CD14-positive monocyte (primary cell): ENCODE measurements at regions not wholly inside any gene's neighbourhood (a gene's known extent, or its start where the extent isn't known, plus 50 kb on each side); places are given as distances from the start of the nearest gene placed in this dataset.

Experiments
- DNase-seq, 3 donors: peaks; one replicate each; pipeline ENCODE4 v3.0.0-alpha.2; 2011 to 2022
- H2AFZ ChIP-seq: 2 replicates; pipeline ENCODE4 v1.6.0; 2012; ENCODE audit warnings: mild to moderate bottlenecking, low read depth, low read length, inconsistent platforms; ENCODE audit not compliant: insufficient read depth, poor library complexity, severe bottlenecking
- H3K27ac ChIP-seq, 2 donors: 1 replicate in 1 of 2; 2 replicates in 1 of 2; pipeline ENCODE4 v1.5.1; 2012 to 2013; ENCODE audit warnings: low read length in 2 of 2, control low read depth in 1 of 2, inconsistent platforms in 1 of 2, low read depth in 1 of 2, mild to moderate bottlenecking in 1 of 2
- H3K27me3 ChIP-seq, 2 donors: one replicate each; pipeline versions ENCODE4 v1.6.0 to v1.6.1; 2011 to 2013; ENCODE audit warnings: low read length in 2 of 2; ENCODE audit not compliant: control insufficient read depth in 2 of 2, insufficient read depth in 2 of 2
- H3K36me3 ChIP-seq, 2 donors: replicated peaks in 1 of 2; 1 replicate in 1 of 2; 2 replicates in 1 of 2; pipeline versions ENCODE4 v1.5.1 to v1.6.1; 2012 to 2013; ENCODE audit warnings: low read length in 2 of 2, control low read depth in 1 of 2, inconsistent platforms in 1 of 2, mild to moderate bottlenecking in 1 of 2; ENCODE audit not compliant: insufficient read depth in 2 of 2, control insufficient read depth in 1 of 2
- H3K4me1 ChIP-seq, 2 donors: 1 replicate in 1 of 2; 2 replicates in 1 of 2; pipeline versions ENCODE4 v1.5.1 to v1.6.1; 2012 to 2013; ENCODE audit warnings: low read length in 2 of 2, control low read depth in 1 of 2, inconsistent platforms in 1 of 2, mild to moderate bottlenecking in 1 of 2, moderate library complexity in 1 of 2; ENCODE audit not compliant: insufficient read depth in 2 of 2, control insufficient read depth in 1 of 2
- H3K4me2 ChIP-seq: replicated peaks from 2 replicates; pipeline ENCODE3; 2012; ENCODE audit warnings: low read length, moderate library complexity, mild to moderate bottlenecking; ENCODE audit not compliant: poor library complexity, severe bottlenecking; ENCODE audit errors: extremely low read depth
- H3K4me3 ChIP-seq, 3 experiments: fragments of 200-600 bp in 1 of 3; sonication (generic) in 1 of 3; replicated peaks in 1 of 3; 1 replicate in 2 of 3; 2 replicates in 1 of 3; pipeline ENCODE4 v1.5.1; 2011 to 2013; ENCODE audit warnings: low read length in 3 of 3, mild to moderate bottlenecking in 3 of 3, control low read depth in 2 of 3, low read depth in 2 of 3, inconsistent platforms in 1 of 3, moderate library complexity in 1 of 3
- H3K79me2 ChIP-seq: 2 replicates; pipeline ENCODE4 v1.6.0; 2012; ENCODE audit warnings: mild to moderate bottlenecking, control low read depth, inconsistent platforms, low read length, moderate library complexity; ENCODE audit not compliant: insufficient read depth
- H3K9ac ChIP-seq: 2 replicates; pipeline ENCODE4 v1.6.0; 2017; ENCODE audit warnings: low read length, mild to moderate bottlenecking; ENCODE audit not compliant: insufficient read depth, poor library complexity, severe bottlenecking
- H3K9me3 ChIP-seq, 2 donors: replicated peaks in 1 of 2; 1 replicate in 1 of 2; 2 replicates in 1 of 2; pipeline versions ENCODE4 v1.5.1 to v1.6.1; 2012 to 2013; ENCODE audit warnings: low read length in 2 of 2, control low read depth in 1 of 2; ENCODE audit not compliant: control insufficient read depth in 1 of 2, insufficient read depth in 1 of 2
- H4K20me1 ChIP-seq: 2 replicates; pipeline ENCODE4 v1.6.0; 2012; ENCODE audit warnings: mild to moderate bottlenecking, low read length, control low read depth, moderate library complexity; ENCODE audit not compliant: insufficient read depth
- H3K27ac Mint-ChIP-seq, 7 donors: one replicate each; pipeline ENCODE4 v1.8.0; 2020; ENCODE audit warnings: mild to moderate bottlenecking in 7 of 7, mixed read lengths in 7 of 7, moderate library complexity in 6 of 7, inconsistent platforms in 2 of 7
- H3K27me3 Mint-ChIP-seq, 3 donors: one replicate each; pipeline ENCODE4 v1.8.0; 2021 to 2022; ENCODE audit warnings: low read depth in 3 of 3, mild to moderate bottlenecking in 3 of 3, mixed read lengths in 3 of 3, moderate library complexity in 3 of 3, inconsistent platforms in 1 of 3
- H3K36me3 Mint-ChIP-seq, 2 donors: one replicate each; pipeline ENCODE4 v1.8.0; 2020; ENCODE audit warnings: mixed read lengths in 2 of 2, inconsistent platforms in 1 of 2, mild to moderate bottlenecking in 1 of 2
- H3K4me1 Mint-ChIP-seq: one replicate; pipeline ENCODE4 v1.8.0; 2020; ENCODE audit warnings: mild to moderate bottlenecking, mixed read lengths
- H3K4me3 Mint-ChIP-seq, 2 donors: one replicate each; pipeline ENCODE4 v1.8.0; 2020; ENCODE audit warnings: mild to moderate bottlenecking in 2 of 2, mixed read lengths in 2 of 2, moderate library complexity in 1 of 2
- H3K9me3 Mint-ChIP-seq, 7 donors: one replicate each; pipeline ENCODE4 v1.8.0; 2020 to 2022; ENCODE audit warnings: mixed read lengths in 7 of 7, mild to moderate bottlenecking in 6 of 7, moderate library complexity in 6 of 7, inconsistent platforms in 2 of 7
- WGBS: methylation state at CpG from one replicate; pipeline ENCODE4 v1.1.5; 2013; ENCODE audit warnings: missing lambda C conversion rate; ENCODE audit not compliant: insufficient coverage; 5-methylcytosine and 5-hydroxymethylcytosine counted together
- intact Hi-C, 2 donors: fragments of 100-400 bp; cut with micrococcal nuclease; formaldehyde crosslinking; loops; one replicate each; pipeline versions ENCODE4 v1.15.0 to v1.15.1; 2023
- TF ChIP-seq, protein P1 (sequence below): fragments of 200-600 bp; IDR thresholded peaks from one replicate; pipeline ENCODE4 v1.8.0; 2022; ENCODE audit warnings: antibody characterized with exemption, mild to moderate bottlenecking

DNA sequence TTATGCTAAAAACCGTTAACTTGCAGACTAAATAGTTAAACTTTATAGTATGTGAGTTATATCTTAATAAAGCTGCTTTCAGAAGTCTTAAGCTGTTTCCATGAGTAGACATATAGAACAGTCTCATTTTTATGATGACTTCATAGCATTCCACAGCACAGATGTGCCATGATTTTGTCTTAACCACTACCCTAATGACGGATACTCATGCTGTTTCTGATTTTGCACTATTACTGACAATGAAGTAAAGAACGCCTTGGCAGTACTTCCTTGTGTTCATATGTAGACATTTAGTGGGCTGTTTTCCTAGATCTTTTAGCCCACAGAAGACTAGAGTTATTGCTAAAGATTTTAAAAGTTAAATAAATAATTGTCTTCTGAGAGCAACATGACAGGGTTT is 175.6 kb upstream of the RAB6C start:
- Mint-ChIP-seq H3K36me3 (no peaks in the 10 kb centered on the region), H3K27ac (no peak overlapping the region), H3K4me1 (peaks cover 3% of the 10 kb centered on the region), H3K27me3 (peaks cover 7 to 14% (median 9%) of the 10 kb centered on the region in 3 donors), H3K9me3 (no peaks in the 10 kb centered on the region), H3K4me3 (no peak overlapping the region)
- H3K9me3 ChIP-seq: no peaks in the 10 kb centered on the region
- H3K27me3 ChIP-seq: no peaks in the 10 kb centered on the region
- no peak overlapping the region for H2AFZ ChIP-seq
- no peak overlapping the region for H3K4me3 ChIP-seq
- no peak overlapping the region for H3K27ac ChIP-seq
- TF ChIP-seq, protein P1, sequence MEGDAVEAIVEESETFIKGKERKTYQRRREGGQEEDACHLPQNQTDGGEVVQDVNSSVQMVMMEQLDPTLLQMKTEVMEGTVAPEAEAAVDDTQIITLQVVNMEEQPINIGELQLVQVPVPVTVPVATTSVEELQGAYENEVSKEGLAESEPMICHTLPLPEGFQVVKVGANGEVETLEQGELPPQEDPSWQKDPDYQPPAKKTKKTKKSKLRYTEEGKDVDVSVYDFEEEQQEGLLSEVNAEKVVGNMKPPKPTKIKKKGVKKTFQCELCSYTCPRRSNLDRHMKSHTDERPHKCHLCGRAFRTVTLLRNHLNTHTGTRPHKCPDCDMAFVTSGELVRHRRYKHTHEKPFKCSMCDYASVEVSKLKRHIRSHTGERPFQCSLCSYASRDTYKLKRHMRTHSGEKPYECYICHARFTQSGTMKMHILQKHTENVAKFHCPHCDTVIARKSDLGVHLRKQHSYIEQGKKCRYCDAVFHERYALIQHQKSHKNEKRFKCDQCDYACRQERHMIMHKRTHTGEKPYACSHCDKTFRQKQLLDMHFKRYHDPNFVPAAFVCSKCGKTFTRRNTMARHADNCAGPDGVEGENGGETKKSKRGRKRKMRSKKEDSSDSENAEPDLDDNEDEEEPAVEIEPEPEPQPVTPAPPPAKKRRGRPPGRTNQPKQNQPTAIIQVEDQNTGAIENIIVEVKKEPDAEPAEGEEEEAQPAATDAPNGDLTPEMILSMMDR: no peak
- no peaks in the 10 kb centered on the region for H3K36me3 ChIP-seq
- H4K20me1 ChIP-seq: no peaks in the 10 kb centered on the region
- no peaks in the 10 kb centered on the region for H3K4me1 ChIP-seq
- no peak overlapping the region for H3K4me2 ChIP-seq
- no peak for DNase-seq
- WGBS: no CpG with 5 or more reads among the region's 3 CpGs
- intact Hi-C loops: no loop called here
- no peaks in the 10 kb centered on the region for H3K79me2 ChIP-seq
- no peak overlapping the region for H3K9ac ChIP-seq

DNA sequence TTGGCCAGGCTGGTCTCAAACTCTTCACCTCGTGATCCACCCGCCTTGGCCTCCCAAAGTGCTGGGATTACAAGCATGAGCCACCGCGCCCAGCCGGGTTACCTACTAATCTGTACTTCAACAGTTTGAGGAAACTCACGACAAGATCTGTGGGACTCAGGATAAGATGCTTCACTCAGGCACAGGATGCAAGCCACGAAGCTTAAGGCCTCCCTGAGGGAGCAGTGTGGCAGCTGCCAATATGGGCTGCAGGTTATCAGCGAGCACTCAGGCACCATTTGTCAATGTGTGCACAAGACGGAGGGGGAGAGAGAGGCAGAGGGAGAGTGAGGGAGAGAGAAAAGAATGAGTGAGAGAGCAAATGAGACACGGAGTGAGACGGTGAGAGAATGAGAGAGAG is 173.6 kb upstream of the RAB6C start:
- H3K27me3 ChIP-seq: peaks cover 5 to 9% of the 10 kb centered on the region in 2 donors
- Mint-ChIP-seq H3K4me1 (peaks cover 3% of the 10 kb centered on the region), H3K9me3 (no peaks in the 10 kb centered on the region), H3K4me3 (no peak overlapping the region), H3K36me3 (no peaks in the 10 kb centered on the region), H3K27ac (no peak overlapping the region), H3K27me3 (peaks cover 15 to 29% (median 20%) of the 10 kb centered on the region in 3 donors)
- DNase-seq: no peak
- TF ChIP-seq, protein P1: no peak
- no peaks in the 10 kb centered on the region for H3K79me2 ChIP-seq
- H3K4me1 ChIP-seq: no peaks in the 10 kb centered on the region
- H3K36me3 ChIP-seq: no peaks in the 10 kb centered on the region
- WGBS: 95% methylated on average over 11 of the region's 11 CpGs
- H3K27ac ChIP-seq: no peak overlapping the region
- no peak overlapping the region for H3K4me3 ChIP-seq
- no peak overlapping the region for H3K4me2 ChIP-seq
- intact Hi-C loops: no loop called here
- H3K9me3 ChIP-seq: no peaks in the 10 kb centered on the region
- H2AFZ ChIP-seq: no peak overlapping the region
- H4K20me1 ChIP-seq: no peaks in the 10 kb centered on the region
- no peak overlapping the region for H3K9ac ChIP-seq
